NCI-H187 (cell line): ENCODE measurements at regions not wholly inside any gene's neighbourhood (a gene's known extent, or its start where the extent isn't known, plus 50 kb on each side); places are given as distances from the start of the nearest gene placed in this dataset.

Experiments
- DNase-seq, 2 experiments: peaks; one replicate each; lab custom pipeline; 2025; lab: John Stamatoyannopoulos, UW

GRCh38 chr3:127350172-127351050 lies 62.6 kb upstream of the PRR20G start:
- DNase-seq, result no peak

DNA sequence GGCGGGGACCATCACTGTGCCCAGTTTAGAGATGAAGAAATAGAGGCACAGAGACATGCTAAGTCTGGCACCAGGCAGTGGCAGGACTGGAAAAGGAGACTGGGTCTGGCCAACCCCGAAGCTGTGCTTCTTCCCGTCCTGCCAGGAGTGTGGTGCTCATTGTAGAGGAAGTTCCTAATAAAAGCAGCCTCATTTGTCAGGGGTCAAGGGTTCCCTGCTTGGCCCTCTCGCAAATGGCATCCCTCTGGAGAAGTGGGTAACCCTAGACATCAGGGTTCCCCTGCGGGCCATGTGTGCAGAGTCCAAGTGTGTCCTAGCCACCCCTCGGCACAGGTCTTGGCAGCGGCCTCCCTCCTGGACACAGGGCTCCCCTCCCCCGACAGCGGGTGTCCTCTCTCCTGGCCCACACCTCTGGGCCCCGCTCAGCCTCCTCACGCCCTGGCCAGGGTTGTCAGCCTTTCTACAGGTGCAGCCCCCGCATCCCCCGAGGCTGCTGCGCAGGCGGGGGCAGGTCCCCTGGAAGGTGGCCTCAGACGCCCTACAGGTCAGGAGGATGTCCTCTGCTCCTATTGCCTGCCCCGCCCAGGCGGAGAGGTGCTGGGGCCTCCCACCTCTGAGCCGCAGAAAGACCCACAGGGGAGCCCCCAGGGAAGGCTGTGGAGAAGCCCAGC lies 61.8 kb upstream of the PRR20G start:
- DNase-seq, result no peak

- no peak for DNase-seq
Observed at GRCh38 chr3:127342735-127343134, 54.9 kb upstream of the PRR20G start.

GRCh38 chr3:127339928-127340861 lies 52.3 kb upstream of the PRR20G start:
- DNase-seq, result no peak

DNA sequence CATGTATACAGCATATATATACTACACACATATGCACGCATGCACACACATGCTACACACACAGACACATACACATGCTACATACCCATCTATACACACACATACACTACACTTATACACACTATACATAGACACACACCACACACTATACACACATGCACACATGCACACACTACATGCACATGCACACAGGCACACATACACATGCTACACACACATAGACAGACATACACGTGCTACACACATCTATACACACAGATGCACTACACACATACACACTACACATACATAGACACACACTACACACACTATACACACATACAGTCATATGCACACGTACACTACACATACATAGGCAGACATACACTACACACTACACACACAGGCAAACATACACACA lies 51.2 kb upstream of the PRR20G start:
- DNase-seq, result no peak

- DNase-seq, result no peak
Observed at GRCh38 chr3:127337911-127338531, 50.2 kb upstream of the PRR20G start.
